WTC11 (cell line): ENCODE measurements at regions not wholly inside any gene's neighbourhood (a gene's known extent, or its start where the extent isn't known, plus 50 kb on each side); places are given as distances from the start of the nearest gene placed in this dataset.

Source experiments
- ATAC-seq: fragments of 200-7000 bp; cut with Tn5 transposase; 2 replicates; pipeline ENCODE4 v1.10.0; 2021; ENCODE audit warnings: mild to moderate bottlenecking, moderate library complexity
- CTCF ChIA-PET: fragments of 300-600 bp; sonication (Branson Sonifier 250); formaldehyde crosslinking; loops from one replicate; lab custom pipeline; 2021; ENCODE audit warnings: antibody characterized with exemption; lab: Charles Lee
- POLR2A ChIA-PET: fragments of 350-600 bp; sonication (Branson Sonifier 250); formaldehyde crosslinking; loops from one replicate; lab custom pipeline; 2021; ENCODE audit warnings: antibody characterized with exemption; lab: Charles Lee
- DNase-seq: peaks from one replicate; pipeline ENCODE4 v3.0.0; 2021; ENCODE audit warnings: low spot score
- H3K27ac Mint-ChIP-seq: 2 replicates; pipeline ENCODE4 v1.8.0; 2021; ENCODE audit warnings: mixed read lengths
- H3K27me3 Mint-ChIP-seq: 2 replicates; pipeline ENCODE4 v1.8.0; 2021; ENCODE audit warnings: low read depth, mild to moderate bottlenecking, moderate library complexity, mixed read lengths
- H3K36me3 Mint-ChIP-seq: 2 replicates; pipeline ENCODE4 v1.8.0; 2021; ENCODE audit warnings: mixed read lengths
- H3K4me1 Mint-ChIP-seq: 2 replicates; pipeline ENCODE4 v1.8.0; 2022; ENCODE audit warnings: mixed read lengths
- H3K4me3 Mint-ChIP-seq: 2 replicates; pipeline ENCODE4 v1.8.0; 2021; ENCODE audit warnings: mild to moderate bottlenecking, moderate library complexity, mixed read lengths
- H3K9me3 Mint-ChIP-seq: 2 replicates; pipeline ENCODE4 v1.8.0; 2021; ENCODE audit warnings: mixed read lengths
- ATF1 ChIP-seq: sonication (generic); formaldehyde crosslinking; IDR thresholded peaks from 2 replicates; pipeline ENCODE4 v1.8.1; 2023; ENCODE audit warnings: mild to moderate bottlenecking, moderate library complexity, missing genetic modification reagents
- ERG ChIP-seq: fragments of 250-450 bp; sonication (Bioruptor Pico); IDR thresholded peaks from 2 replicates; pipeline ENCODE4 v1.8.0; 2021; ENCODE audit warnings: mild to moderate bottlenecking
- ESRRA ChIP-seq: sonication (generic); formaldehyde crosslinking; IDR thresholded peaks from 2 replicates; pipeline ENCODE4 v1.8.1; 2022; ENCODE audit warnings: mild to moderate bottlenecking, missing genetic modification reagents, borderline replicate concordance
- FOXJ3 ChIP-seq: sonication (generic); formaldehyde crosslinking; IDR thresholded peaks from 2 replicates; pipeline ENCODE4 v1.9.0; 2021; ENCODE audit warnings: missing genetic modification reagents, mild to moderate bottlenecking, borderline replicate concordance
- FOXP1 ChIP-seq: sonication (generic); formaldehyde crosslinking; IDR thresholded peaks from 2 replicates; pipeline ENCODE4 v1.8.0; 2022; ENCODE audit warnings: missing genetic modification reagents, mild to moderate bottlenecking, moderate library complexity, borderline replicate concordance
- IRF2 ChIP-seq: sonication (generic); formaldehyde crosslinking; IDR thresholded peaks from 2 replicates; pipeline ENCODE4 v1.8.0; 2022; ENCODE audit warnings: low read depth, missing genetic modification reagents, borderline replicate concordance
- JAZF1 ChIP-seq: fragments of 250-450 bp; sonication (Bioruptor Pico); IDR thresholded peaks from 2 replicates; pipeline ENCODE4 v1.9.0; 2021; ENCODE audit warnings: moderate library complexity, mild to moderate bottlenecking, inconsistent platforms
- NFE2L1 ChIP-seq: sonication (generic); formaldehyde crosslinking; IDR thresholded peaks from 2 replicates; pipeline ENCODE4 v1.8.1; 2023; ENCODE audit warnings: missing genetic modification reagents
- ZNF219 ChIP-seq: sonication (generic); formaldehyde crosslinking; IDR thresholded peaks from 2 replicates; pipeline ENCODE4 v1.8.0; 2023; ENCODE audit warnings: missing genetic modification reagents, mild to moderate bottlenecking, borderline replicate concordance
- ZNF423 ChIP-seq: fragments of 250-450 bp; sonication (Bioruptor Pico); IDR thresholded peaks from 2 replicates; pipeline ENCODE4 v2.1.2; 2022; ENCODE audit warnings: mild to moderate bottlenecking, moderate library complexity
- TF ChIP-seq, protein P1 (sequence below): sonication (generic); formaldehyde crosslinking; IDR thresholded peaks from 2 replicates; pipeline ENCODE4 v1.8.1; 2022; ENCODE audit warnings: missing genetic modification reagents, borderline replicate concordance
- TF ChIP-seq, protein P2 (sequence below): sonication (generic); formaldehyde crosslinking; IDR thresholded peaks from 2 replicates; pipeline ENCODE4 v1.8.0; 2022; ENCODE audit warnings: mild to moderate bottlenecking, missing genetic modification reagents
- TF ChIP-seq, protein P3 (sequence below): sonication (generic); formaldehyde crosslinking; IDR thresholded peaks from 2 replicates; pipeline ENCODE4 v1.8.0; 2022; ENCODE audit warnings: missing genetic modification reagents
- TF ChIP-seq, protein P4 (sequence below): fragments of 250-450 bp; sonication (Bioruptor Pico); conservative IDR thresholded peaks from 2 replicates; pipeline ENCODE4 v1.9.0; 2021; ENCODE audit warnings: mild to moderate bottlenecking
- TF ChIP-seq, protein P5 (sequence below): sonication (generic); formaldehyde crosslinking; IDR thresholded peaks from 2 replicates; pipeline ENCODE4 v1.8.1; 2023; ENCODE audit warnings: mild to moderate bottlenecking, missing genetic modification reagents, borderline replicate concordance
- TF ChIP-seq, protein P6 (sequence below): sonication (generic); formaldehyde crosslinking; IDR thresholded peaks from 2 replicates; pipeline ENCODE4 v1.8.0; 2023; ENCODE audit warnings: missing genetic modification reagents, mild to moderate bottlenecking, borderline replicate concordance

- H3K4me3 Mint-ChIP-seq = no peak overlapping the region
- CTCF ChIA-PET = no interaction called here
- no peak for ATAC-seq
- H3K27ac Mint-ChIP-seq = no peak overlapping the region
- peaks cover 4% of the 10 kb centered on the region for H3K9me3 Mint-ChIP-seq
- H3K36me3 Mint-ChIP-seq = no peaks in the 10 kb centered on the region
- DNase-seq = no peak
- H3K4me1 Mint-ChIP-seq = no peaks in the 10 kb centered on the region
- H3K27me3 Mint-ChIP-seq = no peaks in the 10 kb centered on the region
- POLR2A ChIA-PET = no interaction called here
- no peak for TF ChIP-seq FOXJ3 (CRISPR knock-in tag)
- TF ChIP-seq, protein P1, sequence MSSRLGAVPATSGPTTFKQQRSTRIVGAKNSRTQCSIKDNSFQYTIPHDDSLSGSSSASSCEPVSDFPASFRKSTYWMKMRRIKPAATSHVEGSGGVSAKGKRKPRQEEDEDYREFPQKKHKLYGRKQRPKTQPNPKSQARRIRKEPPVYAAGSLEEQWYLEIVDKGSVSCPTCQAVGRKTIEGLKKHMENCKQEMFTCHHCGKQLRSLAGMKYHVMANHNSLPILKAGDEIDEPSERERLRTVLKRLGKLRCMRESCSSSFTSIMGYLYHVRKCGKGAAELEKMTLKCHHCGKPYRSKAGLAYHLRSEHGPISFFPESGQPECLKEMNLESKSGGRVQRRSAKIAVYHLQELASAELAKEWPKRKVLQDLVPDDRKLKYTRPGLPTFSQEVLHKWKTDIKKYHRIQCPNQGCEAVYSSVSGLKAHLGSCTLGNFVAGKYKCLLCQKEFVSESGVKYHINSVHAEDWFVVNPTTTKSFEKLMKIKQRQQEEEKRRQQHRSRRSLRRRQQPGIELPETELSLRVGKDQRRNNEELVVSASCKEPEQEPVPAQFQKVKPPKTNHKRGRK = no peak
- no peak for TF ChIP-seq ZNF423 (CRISPR knock-in tag)
- TF ChIP-seq IRF2 (CRISPR knock-in tag) = no peak
- no peak for TF ChIP-seq FOXP1 (CRISPR knock-in tag)
- no peak for TF ChIP-seq ZNF219 (CRISPR knock-in tag)
- TF ChIP-seq, protein P2, sequence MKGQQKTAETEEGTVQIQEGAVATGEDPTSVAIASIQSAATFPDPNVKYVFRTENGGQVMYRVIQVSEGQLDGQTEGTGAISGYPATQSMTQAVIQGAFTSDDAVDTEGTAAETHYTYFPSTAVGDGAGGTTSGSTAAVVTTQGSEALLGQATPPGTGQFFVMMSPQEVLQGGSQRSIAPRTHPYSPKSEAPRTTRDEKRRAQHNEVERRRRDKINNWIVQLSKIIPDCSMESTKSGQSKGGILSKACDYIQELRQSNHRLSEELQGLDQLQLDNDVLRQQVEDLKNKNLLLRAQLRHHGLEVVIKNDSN = no peak
- TF ChIP-seq NFE2L1 (CRISPR knock-in tag) = no peak
- TF ChIP-seq, protein P3, sequence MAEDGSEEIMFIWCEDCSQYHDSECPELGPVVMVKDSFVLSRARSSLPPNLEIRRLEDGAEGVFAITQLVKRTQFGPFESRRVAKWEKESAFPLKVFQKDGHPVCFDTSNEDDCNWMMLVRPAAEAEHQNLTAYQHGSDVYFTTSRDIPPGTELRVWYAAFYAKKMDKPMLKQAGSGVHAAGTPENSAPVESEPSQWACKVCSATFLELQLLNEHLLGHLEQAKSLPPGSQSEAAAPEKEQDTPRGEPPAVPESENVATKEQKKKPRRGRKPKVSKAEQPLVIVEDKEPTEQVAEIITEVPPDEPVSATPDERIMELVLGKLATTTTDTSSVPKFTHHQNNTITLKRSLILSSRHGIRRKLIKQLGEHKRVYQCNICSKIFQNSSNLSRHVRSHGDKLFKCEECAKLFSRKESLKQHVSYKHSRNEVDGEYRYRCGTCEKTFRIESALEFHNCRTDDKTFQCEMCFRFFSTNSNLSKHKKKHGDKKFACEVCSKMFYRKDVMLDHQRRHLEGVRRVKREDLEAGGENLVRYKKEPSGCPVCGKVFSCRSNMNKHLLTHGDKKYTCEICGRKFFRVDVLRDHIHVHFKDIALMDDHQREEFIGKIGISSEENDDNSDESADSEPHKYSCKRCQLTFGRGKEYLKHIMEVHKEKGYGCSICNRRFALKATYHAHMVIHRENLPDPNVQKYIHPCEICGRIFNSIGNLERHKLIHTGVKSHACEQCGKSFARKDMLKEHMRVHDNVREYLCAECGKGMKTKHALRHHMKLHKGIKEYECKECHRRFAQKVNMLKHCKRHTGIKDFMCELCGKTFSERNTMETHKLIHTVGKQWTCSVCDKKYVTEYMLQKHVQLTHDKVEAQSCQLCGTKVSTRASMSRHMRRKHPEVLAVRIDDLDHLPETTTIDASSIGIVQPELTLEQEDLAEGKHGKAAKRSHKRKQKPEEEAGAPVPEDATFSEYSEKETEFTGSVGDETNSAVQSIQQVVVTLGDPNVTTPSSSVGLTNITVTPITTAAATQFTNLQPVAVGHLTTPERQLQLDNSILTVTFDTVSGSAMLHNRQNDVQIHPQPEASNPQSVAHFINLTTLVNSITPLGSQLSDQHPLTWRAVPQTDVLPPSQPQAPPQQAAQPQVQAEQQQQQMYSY (CRISPR knock-in tag) = no peak
- no peak for TF ChIP-seq ERG (CRISPR knock-in tag)
- no peak for TF ChIP-seq ESRRA (CRISPR knock-in tag)
- TF ChIP-seq, protein P4, sequence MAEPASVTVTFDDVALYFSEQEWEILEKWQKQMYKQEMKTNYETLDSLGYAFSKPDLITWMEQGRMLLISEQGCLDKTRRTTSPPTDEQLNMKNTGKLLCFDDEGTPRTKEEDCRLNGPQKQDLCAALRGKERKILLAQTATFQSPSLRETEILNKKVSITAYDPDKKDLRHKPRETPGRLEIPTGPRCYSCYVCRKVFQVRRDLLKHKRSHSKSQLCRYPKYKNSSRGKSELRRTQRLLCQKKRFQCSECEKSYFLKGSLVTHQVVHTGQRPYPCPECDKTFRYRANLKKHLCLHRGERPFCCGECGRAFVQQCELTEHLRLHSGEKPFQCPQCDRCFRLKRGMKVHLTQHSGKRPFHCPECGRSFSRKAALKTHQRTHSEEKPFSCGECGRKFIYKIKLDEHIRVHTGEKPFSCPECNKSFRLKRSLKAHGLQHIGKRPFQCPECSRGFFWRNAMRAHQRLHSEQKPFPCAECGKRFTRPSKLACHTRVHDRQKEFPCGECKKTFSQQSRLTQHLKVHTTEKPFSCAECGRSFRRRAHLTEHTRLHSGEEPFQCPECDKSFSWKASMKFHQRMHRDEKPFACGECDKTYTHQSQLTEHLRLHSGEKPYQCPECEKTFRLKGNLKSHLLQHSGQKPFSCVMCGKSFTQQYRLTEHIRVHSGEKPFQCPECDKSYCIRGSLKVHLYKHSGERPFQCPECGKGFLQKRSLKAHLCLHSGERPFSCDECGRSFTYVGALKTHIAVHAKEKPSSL (CRISPR knock-in tag) = no peak
- no peak for TF ChIP-seq JAZF1 (CRISPR knock-in tag)
- TF ChIP-seq, protein P5, sequence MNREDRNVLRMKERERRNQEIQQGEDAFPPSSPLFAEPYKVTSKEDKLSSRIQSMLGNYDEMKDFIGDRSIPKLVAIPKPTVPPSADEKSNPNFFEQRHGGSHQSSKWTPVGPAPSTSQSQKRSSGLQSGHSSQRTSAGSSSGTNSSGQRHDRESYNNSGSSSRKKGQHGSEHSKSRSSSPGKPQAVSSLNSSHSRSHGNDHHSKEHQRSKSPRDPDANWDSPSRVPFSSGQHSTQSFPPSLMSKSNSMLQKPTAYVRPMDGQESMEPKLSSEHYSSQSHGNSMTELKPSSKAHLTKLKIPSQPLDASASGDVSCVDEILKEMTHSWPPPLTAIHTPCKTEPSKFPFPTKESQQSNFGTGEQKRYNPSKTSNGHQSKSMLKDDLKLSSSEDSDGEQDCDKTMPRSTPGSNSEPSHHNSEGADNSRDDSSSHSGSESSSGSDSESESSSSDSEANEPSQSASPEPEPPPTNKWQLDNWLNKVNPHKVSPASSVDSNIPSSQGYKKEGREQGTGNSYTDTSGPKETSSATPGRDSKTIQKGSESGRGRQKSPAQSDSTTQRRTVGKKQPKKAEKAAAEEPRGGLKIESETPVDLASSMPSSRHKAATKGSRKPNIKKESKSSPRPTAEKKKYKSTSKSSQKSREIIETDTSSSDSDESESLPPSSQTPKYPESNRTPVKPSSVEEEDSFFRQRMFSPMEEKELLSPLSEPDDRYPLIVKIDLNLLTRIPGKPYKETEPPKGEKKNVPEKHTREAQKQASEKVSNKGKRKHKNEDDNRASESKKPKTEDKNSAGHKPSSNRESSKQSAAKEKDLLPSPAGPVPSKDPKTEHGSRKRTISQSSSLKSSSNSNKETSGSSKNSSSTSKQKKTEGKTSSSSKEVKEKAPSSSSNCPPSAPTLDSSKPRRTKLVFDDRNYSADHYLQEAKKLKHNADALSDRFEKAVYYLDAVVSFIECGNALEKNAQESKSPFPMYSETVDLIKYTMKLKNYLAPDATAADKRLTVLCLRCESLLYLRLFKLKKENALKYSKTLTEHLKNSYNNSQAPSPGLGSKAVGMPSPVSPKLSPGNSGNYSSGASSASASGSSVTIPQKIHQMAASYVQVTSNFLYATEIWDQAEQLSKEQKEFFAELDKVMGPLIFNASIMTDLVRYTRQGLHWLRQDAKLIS = no peak
- TF ChIP-seq ATF1 = no peak
- TF ChIP-seq, protein P6, sequence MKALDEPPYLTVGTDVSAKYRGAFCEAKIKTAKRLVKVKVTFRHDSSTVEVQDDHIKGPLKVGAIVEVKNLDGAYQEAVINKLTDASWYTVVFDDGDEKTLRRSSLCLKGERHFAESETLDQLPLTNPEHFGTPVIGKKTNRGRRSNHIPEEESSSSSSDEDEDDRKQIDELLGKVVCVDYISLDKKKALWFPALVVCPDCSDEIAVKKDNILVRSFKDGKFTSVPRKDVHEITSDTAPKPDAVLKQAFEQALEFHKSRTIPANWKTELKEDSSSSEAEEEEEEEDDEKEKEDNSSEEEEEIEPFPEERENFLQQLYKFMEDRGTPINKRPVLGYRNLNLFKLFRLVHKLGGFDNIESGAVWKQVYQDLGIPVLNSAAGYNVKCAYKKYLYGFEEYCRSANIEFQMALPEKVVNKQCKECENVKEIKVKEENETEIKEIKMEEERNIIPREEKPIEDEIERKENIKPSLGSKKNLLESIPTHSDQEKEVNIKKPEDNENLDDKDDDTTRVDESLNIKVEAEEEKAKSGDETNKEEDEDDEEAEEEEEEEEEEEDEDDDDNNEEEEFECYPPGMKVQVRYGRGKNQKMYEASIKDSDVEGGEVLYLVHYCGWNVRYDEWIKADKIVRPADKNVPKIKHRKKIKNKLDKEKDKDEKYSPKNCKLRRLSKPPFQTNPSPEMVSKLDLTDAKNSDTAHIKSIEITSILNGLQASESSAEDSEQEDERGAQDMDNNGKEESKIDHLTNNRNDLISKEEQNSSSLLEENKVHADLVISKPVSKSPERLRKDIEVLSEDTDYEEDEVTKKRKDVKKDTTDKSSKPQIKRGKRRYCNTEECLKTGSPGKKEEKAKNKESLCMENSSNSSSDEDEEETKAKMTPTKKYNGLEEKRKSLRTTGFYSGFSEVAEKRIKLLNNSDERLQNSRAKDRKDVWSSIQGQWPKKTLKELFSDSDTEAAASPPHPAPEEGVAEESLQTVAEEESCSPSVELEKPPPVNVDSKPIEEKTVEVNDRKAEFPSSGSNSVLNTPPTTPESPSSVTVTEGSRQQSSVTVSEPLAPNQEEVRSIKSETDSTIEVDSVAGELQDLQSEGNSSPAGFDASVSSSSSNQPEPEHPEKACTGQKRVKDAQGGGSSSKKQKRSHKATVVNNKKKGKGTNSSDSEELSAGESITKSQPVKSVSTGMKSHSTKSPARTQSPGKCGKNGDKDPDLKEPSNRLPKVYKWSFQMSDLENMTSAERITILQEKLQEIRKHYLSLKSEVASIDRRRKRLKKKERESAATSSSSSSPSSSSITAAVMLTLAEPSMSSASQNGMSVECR (CRISPR knock-in tag) = no peak
Measured at GRCh38 chr1:104531990-104532389, 782.3 kb downstream of the AMY1C start.
